Prostate gland (tissue), 2 donors: ENCODE measurements at regions not wholly inside any gene's neighbourhood (a gene's known extent, or its start where the extent isn't known, plus 50 kb on each side); places are given as distances from the start of the nearest gene placed in this dataset.

Source experiments
- DNase-seq: peaks from one replicate; pipeline ENCODE4 v3.0.0-alpha.2; 2019; ENCODE audit warnings: low spot score
- H3K27ac ChIP-seq, 2 donors: fragments of 200-600 bp; sonication (generic); 2 replicates each; pipeline ENCODE4 v1.5.1; 2017 to 2019
- H3K27me3 ChIP-seq: fragments of 200-600 bp; sonication (generic); replicated peaks from 2 replicates; pipeline ENCODE4 v1.5.1; 2019; ENCODE audit not compliant: insufficient read depth
- H3K36me3 ChIP-seq, 2 donors: fragments of 200-600 bp; sonication (generic); 1 replicate in 1 of 2; 2 replicates in 1 of 2; pipeline versions ENCODE4 v1.5.1 to v1.8.1; 2017 to 2019
- H3K4me1 ChIP-seq: fragments of 200-600 bp; sonication (generic); replicated peaks from 2 replicates; pipeline ENCODE4 v1.5.1; 2019
- H3K4me3 ChIP-seq, 2 donors: fragments of 200-600 bp; sonication (generic); 2 replicates each; pipeline ENCODE4 v1.5.1; 2017 to 2019
- H3K9me3 ChIP-seq: fragments of 200-600 bp; sonication (generic); 2 replicates; pipeline ENCODE4 v1.5.1; 2017
- CTCF ChIP-seq, 4 experiments: fragments of 200-600 bp in 2 of 4; fragments of 450-650 bp in 2 of 4; sonication (generic) in 2 of 4; IDR thresholded peaks; 1 replicate in 3 of 4; 2 replicates in 1 of 4; pipeline ENCODE4 v1.5.1; 2016 to 2019; ENCODE audit warnings: antibody characterized with exemption in 4 of 4, mild to moderate bottlenecking in 2 of 4, moderate library complexity in 2 of 4
- POLR2A ChIP-seq: fragments of 450-650 bp; IDR thresholded peaks from one replicate; pipeline ENCODE4 v1.6.1; 2016; ENCODE audit warnings: antibody characterized with exemption, mild to moderate bottlenecking
- POLR2AphosphoS5 ChIP-seq: sonication (generic); formaldehyde crosslinking; IDR thresholded peaks from one replicate; pipeline ENCODE4 v1.6.1; 2017; ENCODE audit warnings: antibody characterized with exemption
- WGBS: methylation state at CpG from one replicate; pipeline ENCODE4 v1.1.5; 2018; 5-methylcytosine and 5-hydroxymethylcytosine counted together
- intact Hi-C: fragments of 100-400 bp; cut with DNase I; formaldehyde crosslinking; loops from one replicate; pipeline ENCODE4 v1.14.2; 2022

DNA sequence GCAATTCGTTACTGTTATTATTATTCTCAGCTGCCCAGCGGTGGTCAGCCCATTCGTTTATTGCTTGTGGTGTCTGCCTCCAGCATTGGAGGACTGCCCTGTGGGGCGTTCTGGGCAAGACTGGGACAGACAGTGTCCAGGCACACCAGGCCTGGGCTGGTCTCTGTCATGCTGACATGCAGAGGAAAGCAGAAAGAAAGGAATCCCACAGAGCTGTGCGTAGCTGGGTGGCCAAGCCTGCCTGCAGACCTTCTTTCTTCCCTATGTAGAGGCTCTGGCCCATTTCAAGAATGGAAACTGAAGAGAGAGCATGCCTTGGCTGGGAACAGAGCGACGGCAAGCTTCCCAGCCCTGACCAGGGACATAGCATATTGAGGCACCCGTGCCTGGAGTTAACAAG is 525.3 kb upstream of the TBX3 start:
- 88% methylated on average over 8 of the region's 8 CpGs for WGBS
- intact Hi-C loops: no loop called here
- no peak for DNase-seq

DNA sequence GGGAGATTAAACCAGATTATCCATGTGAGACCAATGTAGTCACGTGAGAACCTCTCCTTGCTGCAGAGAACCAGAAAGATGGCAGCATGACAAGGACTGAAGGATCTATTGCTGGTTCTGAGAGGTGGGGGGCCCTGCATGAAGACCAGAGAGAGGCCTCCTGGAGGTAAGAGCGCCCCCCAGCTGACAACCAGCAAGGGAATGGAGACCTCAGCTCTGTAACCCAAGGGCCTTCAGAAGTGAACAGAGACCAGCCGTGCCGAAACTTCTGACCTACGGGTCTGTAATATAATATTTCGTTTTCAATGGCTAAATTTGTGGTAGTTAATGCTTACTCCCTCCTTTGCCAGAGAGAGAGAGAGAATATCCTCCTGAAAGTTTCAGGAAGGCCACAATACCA is 524.1 kb upstream of the TBX3 start:
- Histone ChIP-seq H3K9me3 (no peaks in the 10 kb centered on the region), H3K36me3 (no peaks in the 10 kb centered on the region), H3K4me3 (no peak overlapping the region), H3K4me1 (no peaks in the 10 kb centered on the region), H3K27me3 (no peaks in the 10 kb centered on the region), H3K27ac (no peak overlapping the region)
- no peak for DNase-seq
- 94% methylated on average over 6 of the region's 6 CpGs for WGBS
- intact Hi-C loops: no loop called here
- no peak for TF ChIP-seq CTCF (IDR thresholded peaks at IDR 0.05)
- no peak for TF ChIP-seq POLR2A
- TF ChIP-seq POLR2AphosphoS5: no peak

More for the DNA sequence above, 525.3 kb upstream of the TBX3 start:
- H3K4me1 ChIP-seq: no peaks in the 10 kb centered on the region
- no peaks in the 10 kb centered on the region for H3K36me3 ChIP-seq
- H3K27ac ChIP-seq: no peak overlapping the region
- no peak for TF ChIP-seq CTCF (IDR thresholded peaks at IDR 0.05)
- TF ChIP-seq POLR2AphosphoS5: no peak
- TF ChIP-seq POLR2A: no peak
- H3K9me3 ChIP-seq: no peaks in the 10 kb centered on the region
- no peaks in the 10 kb centered on the region for H3K27me3 ChIP-seq
- H3K4me3 ChIP-seq: no peak overlapping the region

GRCh38 chr12:115207216-115207915 is 523.4 kb upstream of the TBX3 start:
- H3K27ac ChIP-seq: no peak overlapping the region

GRCh38 chr12:115206801-115207200 is 522.8 kb upstream of the TBX3 start:
- Histone ChIP-seq H3K27me3 (no peaks in the 10 kb centered on the region), H3K27ac (no peak overlapping the region), H3K4me1 (no peaks in the 10 kb centered on the region), H3K4me3 (no peak overlapping the region), H3K9me3 (no peaks in the 10 kb centered on the region), H3K36me3 (no peaks in the 10 kb centered on the region)
- intact Hi-C loops: no loop called here
- 36% methylated on average over 5 of the region's 5 CpGs for WGBS
- no peak for TF ChIP-seq CTCF (IDR thresholded peaks at IDR 0.05)
- TF ChIP-seq POLR2AphosphoS5: no peak
- no peak for TF ChIP-seq POLR2A
- DNase-seq: no peak

More at GRCh38 chr12:115207216-115207915, 523.4 kb upstream of the TBX3 start:
- DNase-seq: no peak
- H3K4me1 ChIP-seq: no peaks in the 10 kb centered on the region
- H3K4me3 ChIP-seq: no peak overlapping the region
- TF ChIP-seq POLR2A (no peak), POLR2AphosphoS5 (no peak), CTCF (IDR thresholded peaks at IDR 0.05) (no peak)
- no peaks in the 10 kb centered on the region for H3K9me3 ChIP-seq
- intact Hi-C loops: no loop called here
- H3K36me3 ChIP-seq: no peaks in the 10 kb centered on the region
- H3K27me3 ChIP-seq: no peaks in the 10 kb centered on the region
- 67% methylated on average over 6 of the region's 6 CpGs for WGBS

DNA sequence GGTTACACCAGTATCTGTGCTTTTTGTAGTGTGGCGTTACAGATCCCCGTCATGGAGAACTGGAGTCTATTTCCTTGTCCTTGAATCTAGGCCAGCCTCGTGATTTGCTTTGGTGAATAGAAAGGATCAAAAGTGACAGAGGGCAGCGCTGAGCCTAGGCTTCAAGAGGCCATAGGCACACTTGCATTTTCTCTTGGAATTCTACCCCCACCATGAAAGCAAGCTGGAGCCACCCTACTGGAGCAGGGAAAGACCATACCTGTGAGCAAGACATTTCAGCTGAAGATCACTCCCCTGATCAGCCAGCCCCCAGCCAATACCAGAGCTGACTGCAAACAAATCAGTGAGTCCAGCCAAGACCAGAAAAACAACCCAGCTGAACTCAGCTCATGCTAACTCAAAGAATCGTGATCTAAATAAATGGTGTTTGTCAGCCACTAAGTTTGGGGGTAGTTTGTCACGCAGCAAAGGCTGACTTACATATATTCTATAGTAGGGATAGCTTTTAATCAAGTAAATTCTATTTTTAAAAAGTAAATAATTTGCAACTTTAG is 521.9 kb upstream of the TBX3 start:
- intact Hi-C loops: no loop called here
- Histone ChIP-seq H3K4me1 (no peaks in the 10 kb centered on the region), H3K27me3 (no peaks in the 10 kb centered on the region), H3K4me3 (no peak overlapping the region), H3K27ac (no peak overlapping the region), H3K36me3 (no peaks in the 10 kb centered on the region), H3K9me3 (no peaks in the 10 kb centered on the region)
- DNase-seq: no peak
- TF ChIP-seq POLR2AphosphoS5 (no peak), POLR2A (no peak), CTCF (IDR thresholded peaks at IDR 0.05) (no peak)
- 78% methylated on average over 6 of the region's 6 CpGs for whole genome bisulfite sequencing
